Hematopoietic multipotent progenitor cell (in vitro differentiated cells): ENCODE measurements at regions not wholly inside any gene's neighbourhood (a gene's known extent, or its start where the extent isn't known, plus 50 kb on each side); places are given as distances from the start of the nearest gene placed in this dataset.
"Not testable (repeated sequence)": the region's sequence is repeated elsewhere in the genome, so short reads cannot be mapped to it uniquely, and the experiment has no call there.

Source experiments
- DNase-seq, 3 donors: peaks; one replicate each; pipeline ENCODE4 v3.0.0-alpha.2; 2011 to 2015; ENCODE audit warnings: low read depth in 2 of 3, low spot score in 2 of 3

DNA sequence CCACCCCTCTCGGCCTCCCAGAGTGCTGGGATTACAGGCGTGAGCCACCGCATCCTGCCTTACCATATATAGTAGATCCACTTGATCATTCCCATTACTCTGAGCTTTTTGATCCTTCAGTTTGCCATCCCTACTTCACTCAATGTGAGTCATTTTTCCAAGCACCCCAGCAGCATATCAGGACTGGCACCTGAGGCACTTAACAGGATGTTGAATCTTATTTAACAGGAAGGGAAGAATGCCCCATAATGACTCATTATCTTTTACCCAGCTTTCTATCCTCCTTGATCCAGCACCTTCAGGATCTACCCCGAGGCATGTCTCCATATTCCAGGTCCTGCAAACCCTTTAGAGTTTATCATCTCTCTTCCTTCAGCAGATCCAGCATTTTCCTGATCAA, 84.9 kb upstream of the CMKLR1 start:
- DNase-seq = no peak

DNA sequence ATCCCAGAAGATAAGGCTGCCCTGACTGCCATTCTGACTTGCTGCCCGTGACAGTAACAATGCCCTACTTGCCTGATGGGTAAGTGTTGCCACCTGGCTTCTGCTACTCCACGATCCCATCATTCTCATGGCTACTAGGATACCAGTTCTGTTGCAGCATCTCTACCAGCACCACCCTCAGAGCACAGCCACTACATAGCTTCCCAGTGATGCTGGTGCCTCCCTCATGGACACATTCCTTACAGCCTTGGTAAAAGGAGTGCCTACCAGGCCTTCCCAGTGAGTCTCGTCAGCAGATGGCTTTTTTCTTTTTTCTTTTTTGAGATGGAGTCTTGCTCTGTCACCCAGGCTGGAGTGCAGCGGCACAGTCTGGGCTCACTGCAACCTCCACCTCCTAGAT, 84.4 kb upstream of the CMKLR1 start:
- no peak for DNase-seq

DNA sequence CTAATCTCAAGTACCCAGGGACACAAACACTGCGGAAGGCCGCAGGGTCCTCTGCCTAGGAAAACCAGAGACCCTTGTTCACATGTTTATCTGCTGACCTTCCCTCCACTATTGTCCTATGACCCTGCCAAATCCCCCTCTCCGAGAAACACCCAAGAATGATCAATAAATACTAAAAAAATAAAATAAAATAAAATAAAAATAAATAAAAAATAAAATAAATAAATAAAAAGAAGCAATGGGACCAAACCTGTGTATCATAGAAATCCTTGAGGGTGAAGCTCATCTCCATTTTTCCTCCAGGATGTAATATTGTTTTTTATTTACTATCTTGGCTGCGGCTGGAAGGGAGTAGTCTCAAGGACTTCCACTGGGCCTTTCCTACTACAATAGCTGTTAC, 82.0 kb upstream of the CMKLR1 start:
- not testable (repeated sequence) for DNase-seq

DNA sequence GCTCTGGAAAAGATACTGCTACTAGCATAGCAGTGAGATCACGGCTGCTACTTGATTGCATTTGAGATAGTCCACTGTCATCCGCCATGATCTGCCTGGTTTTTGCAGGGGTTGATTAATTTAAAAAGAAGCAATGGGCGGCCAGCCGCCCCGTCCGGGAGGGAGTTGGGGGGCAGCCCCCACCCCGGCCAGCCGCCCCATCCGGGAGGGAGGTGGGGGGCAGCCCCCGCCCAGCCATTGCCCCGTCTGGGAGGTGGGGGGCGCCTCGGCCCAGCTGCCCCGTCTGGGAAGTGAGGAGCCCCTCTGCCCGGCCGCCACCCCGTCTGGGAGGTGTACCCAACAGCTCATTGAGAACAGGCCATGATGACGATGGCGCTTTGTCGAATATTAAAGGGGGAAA, 81.3 kb upstream of the CMKLR1 start:
- not testable (repeated sequence) for DNase-seq

DNA sequence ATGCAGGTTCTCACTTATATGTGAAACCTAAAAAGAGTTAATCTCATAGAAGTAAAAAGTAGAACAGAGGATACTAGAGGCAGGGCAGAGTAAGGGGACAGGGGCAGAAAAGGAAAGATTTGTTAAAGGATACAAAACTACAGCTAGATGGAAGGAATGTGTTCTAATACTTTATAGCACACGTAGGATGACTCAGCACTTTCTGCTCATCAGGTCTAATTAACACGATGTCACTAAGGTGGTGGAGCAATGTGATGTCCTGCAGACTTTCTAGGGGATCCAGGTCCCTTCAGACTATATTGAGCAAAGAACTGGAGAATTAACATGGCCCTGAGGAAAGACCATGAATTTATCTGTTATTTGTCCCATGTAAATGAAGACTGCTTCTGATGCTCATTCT, 80.8 kb upstream of the CMKLR1 start:
- DNase-seq = peak in 1 of 3 donors; percentile 8

DNA sequence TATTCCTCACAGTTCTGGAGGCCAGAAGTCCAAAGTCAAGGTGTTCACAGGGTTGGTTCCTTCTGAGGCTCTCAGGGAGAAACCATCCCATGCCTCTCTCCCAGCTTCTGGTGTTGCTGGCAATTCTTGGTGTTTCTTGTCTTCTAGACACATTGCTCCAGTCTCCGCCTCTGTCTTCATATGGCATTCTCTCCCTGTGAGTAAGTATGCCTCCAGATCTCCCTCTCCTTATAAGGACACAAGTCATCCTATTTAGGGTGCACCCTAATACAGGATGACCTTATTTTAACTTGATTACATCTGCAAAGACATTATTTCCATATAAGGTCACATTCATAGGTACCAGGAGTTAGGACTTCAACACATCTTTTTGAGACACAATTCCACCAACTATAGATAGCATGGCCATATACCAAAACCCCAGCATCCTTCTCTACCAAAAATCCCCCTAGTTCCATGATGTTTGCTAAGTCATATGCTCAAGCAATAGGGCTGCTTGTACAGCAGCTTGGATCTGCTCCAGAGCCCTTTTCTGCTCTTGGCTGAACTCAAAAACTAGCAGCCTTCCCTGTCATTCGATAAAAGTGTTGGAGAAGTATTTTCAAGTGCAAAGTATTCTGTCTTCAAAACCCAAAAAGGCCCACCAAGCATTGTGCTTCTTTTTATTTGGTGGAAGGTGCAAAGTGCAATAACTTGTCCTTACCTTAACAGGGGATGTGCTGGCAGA, 79.2 kb upstream of the CMKLR1 start:
- no peak for DNase-seq

DNA sequence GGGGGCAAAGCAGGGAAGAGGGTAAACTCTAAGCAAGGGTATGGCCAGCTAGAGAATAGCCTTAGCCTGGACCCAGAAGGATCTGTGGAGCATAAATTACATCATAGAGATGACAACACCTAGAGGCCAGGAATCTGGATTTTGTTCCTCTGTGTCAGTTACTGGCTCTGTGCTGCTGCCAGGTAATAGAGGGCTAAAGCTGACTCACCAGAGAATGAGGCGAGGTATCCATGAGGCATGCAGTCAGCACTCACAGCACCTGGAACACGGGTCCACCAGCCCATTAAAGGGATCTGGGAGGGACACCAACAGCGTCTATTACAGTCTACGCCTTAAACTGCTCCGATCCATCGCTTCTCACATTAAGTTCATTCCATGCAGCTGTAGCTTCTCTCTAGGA, 74.9 kb upstream of the CMKLR1 start:
- DNase-seq = no peak

DNA sequence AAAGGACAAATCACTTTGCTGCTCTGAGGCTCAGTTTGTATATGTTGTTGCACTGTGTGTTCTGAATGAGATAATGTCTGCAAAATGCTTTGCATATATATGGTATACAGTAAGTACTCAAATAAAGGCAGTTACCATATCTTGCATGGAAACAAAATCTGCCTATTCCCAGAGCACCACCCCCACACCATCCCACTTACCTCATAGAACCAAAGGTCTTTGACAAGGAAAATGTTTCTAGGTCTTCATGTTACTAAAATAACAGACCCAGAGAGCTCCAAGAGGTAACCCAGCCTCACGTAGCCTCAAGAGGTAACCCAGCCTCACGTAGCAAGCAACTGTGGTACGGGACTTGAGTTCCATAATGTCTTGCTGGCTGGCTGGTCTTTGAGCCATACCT, 71.6 kb upstream of the CMKLR1 start:
- no peak for DNase-seq

DNA sequence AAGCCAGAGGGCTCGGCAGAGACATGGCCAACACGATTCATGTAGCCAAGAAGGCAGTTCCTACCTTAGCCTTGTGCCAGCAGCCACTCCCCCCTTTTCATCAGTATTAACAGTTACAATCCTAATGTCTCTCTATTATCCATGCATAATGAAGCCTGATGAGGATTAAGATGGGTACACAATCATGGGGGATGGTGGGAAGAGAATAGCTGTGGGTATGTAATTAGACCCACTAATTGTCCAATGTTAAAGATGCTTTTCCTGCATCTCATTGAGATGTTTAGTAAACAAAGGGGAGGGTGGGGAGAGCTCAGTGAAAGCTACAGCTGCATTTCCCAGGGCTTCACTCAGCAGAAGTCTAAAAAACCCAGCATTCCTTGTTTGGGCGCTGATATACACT, 70.4 kb upstream of the CMKLR1 start:
- DNase-seq = no peak

DNA sequence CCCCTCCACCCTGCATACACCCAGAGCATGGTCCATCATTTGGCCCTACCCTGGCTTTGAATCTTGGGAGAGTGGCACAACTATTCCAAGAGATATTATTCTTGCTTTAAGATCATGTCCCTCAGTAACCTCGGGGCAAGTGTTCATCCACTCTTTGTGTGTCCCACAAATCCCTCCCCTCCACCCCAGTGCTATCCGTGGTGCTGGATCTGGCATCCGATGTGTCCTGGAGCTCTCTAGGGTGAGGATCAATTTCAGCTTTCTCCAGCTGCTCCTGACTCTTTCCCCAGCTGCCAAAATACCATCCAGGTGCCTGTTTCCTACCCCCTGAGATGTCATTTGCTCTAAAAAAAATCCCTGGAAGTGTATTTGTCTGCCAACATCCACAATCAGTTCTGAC, 64.8 kb upstream of the CMKLR1 start:
- no peak for DNase-seq

DNA sequence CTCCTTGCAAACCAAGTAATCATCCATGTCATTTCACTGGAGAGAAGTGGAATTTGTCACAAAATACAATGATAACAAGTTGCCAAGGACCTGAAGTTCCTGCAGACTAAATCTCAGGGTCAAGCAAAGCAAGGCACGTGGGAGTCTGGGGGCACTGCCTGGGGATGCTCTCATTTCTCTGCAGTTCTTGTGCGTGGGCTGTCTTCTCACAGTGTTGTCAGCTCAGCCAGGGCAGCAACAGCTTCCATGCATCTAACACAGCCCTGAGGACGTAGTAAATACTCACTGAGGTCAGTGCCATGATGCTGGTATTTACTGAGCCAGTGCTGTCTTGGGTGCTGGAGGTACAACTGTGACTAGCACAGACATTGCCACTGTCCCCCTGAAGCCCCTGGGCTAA, 62.9 kb upstream of the CMKLR1 start:
- DNase-seq = no peak

DNA sequence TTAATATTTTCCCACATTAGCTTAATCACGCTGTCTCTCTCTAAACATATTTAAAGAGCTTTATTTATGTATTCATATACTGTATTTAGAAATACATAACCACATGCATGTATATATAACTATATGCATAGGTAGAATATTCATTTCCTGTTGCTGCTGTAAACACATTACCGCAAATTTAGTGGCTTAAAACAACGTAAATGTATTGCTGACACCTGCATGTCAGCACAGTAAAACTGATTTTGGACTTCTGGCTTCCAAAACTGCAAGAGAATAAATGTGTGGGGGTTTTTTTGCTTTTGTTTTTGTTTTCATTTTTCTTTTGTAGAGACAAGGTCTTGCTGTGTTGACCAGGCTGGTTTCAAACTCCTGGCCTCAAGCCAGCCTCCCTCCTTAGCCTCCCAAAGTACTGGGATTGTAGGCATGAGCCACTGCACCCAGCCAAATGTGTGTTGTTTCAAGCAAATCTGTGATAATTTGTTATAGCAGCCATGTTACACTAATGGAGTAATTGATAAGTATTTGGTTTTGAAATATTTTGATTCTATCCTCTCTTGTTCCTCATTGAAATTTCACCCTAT, 61.9 kb upstream of the CMKLR1 start:
- no peak for DNase-seq

DNA sequence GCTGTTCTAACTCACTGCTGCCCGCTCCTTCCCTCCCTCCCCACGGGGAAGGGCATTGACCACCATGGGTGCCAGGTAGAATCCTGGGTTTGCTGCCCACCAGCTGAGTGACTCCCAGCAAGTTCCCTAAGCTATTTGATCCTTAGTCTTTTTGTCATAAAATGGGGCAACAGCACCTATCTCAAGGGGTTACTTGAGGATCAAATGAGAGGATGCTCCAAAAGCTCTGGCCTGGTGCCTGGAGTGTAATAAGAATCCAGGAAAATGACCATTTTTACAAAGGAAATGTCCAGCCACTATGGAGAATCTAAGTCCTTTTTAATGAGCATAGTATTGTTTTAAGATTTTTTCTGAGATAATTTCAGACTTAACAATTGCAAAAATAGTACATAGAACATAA, 61.4 kb upstream of the CMKLR1 start:
- no peak for DNase-seq

DNA sequence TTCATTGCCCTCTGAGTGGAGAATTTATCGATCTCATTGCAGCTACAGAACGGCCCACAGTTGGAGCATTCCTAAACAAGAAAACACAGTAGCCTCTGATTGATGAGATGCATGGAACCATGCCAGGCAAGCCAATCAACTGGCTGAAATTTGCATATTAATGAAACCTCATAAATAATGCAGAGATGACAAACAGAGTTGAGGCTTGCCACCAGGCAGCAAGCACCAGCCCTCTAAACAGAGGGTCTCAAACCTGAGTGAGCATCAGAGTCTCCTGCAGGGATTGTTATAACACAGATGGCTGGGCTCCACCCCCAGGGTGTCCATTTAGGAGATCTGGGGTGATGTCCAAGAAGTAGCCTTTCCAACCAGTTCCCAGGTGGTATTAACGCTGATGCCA, 60.9 kb upstream of the CMKLR1 start:
- no peak for DNase-seq

DNA sequence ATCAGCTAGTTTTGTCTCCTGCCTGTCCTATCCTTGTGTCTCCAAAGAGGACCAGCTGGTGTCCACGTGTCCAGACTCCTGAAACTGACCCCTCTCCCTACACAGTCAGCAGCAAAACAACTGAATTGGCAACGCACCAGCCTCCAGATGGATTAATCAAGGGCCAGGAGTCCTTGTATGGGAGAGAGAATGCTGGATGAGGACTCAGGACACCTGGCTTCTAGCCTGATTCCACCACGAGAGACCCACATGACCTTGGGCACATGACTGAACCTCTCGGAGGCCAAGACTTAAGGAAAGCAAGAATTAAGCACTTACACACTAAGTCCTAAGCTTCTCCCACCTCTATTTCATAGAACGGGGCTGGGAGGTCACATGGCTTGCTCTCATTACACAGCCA, 60.4 kb upstream of the CMKLR1 start:
- DNase-seq = no peak

DNA sequence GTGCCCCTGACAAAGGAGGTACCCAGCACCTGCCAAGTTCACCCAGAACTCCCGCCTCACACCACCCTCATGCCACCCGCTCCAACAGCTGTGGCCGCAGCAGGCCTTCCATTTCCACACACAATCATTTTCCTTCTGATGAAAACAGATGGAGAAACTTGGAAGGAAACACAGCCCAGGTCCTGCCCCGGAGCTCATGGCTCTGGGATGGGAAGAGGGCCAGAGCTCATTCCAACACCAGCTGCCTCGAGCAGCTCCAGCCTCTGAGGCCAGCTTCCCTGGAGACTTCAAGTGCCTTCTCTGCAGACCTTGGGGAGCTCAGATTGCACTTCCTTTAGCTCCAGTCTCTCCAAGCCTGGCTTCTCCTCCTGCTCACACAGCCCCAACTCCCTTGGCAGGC, 55.1 kb upstream of the CMKLR1 start:
- DNase-seq = no peak

DNA sequence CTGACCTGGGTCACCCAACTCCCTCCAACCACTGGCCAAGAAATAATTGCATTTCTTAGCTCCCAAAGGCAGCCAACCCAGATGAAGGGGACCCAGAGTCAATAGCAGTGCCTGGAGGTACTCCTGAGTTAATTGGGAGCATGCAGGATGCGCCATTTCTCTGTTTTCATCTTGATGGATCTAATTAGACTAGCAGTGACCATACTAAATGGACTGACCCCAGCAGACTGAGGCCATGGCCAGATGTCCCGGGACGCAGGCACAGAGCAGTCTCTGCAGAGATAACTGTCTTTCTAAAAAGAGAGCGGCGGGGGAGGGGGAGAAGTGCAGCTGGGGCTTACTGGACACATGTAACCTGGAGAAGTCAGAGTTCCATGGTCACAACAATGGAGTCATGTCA, 53.2 kb upstream of the CMKLR1 start:
- DNase-seq = no peak

DNA sequence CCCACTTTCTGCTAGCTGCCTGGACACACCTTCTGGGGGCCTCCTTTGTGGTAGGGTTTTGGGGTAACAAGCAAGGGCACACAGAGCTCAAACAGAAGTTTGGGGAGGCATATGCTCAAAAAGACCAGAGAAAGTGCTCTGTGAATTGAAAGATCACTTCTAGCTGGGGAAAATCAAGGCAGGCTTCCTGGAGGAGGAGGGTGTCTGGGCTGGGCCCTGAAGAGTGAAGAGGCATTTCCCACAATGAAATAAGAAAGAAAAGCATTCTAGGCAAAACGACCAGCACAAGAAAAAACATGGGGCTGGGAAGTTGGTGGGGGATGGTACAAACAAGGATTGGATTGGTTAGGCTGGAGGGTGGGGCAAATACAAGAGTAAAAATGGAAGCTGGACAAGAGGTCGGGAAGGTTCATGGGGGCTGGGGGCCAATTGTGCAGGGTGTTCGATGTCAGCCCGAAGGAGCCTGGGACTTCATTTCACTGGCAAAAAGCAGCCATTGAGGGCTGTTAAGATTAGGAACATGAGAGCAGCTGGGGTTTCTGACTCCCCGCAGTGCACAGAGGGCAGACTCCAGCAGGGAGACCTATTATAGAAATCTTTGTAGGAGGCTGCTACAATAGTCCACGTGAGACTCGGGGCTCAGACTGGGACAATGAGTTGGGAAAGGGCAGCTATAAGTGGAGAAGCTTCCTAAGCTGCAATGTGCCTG, 51.5 kb upstream of the CMKLR1 start:
- DNase-seq = no peak

DNA sequence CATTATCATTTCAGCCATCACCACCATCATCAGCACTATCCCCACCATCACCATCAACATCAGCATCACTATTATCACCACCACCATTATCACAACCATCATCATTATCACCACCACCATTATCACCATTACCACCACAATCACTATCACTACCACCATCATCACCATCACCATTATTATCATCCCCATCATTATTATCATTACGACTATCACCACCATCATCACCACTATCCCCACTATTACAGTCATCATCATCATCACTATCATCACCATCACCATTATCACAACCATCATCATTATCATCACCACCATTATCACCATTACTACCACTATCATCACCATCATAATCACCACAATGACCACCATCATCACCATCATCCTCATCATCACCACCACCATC, 50.4 kb upstream of the CMKLR1 start:
- DNase-seq = no peak
